AG04450 (cell line): ENCODE measurements at regions not wholly inside any gene's neighbourhood (a gene's known extent, or its start where the extent isn't known, plus 50 kb on each side); places are given as distances from the start of the nearest gene placed in this dataset.

ENCODE experiments used
- CTCF ChIA-PET: fragments of 300-600, 350-600 bp; formaldehyde crosslinking; extraction: SDS; loops from one replicate; lab custom pipeline; 2022; ENCODE audit warnings: antibody characterized with exemption, inconsistent platforms; lab: Charles Lee
- POLR2A ChIA-PET: fragments of 350-600 bp; formaldehyde crosslinking; extraction: SDS; loops from one replicate; lab custom pipeline; 2021; ENCODE audit warnings: antibody characterized with exemption, inconsistent platforms; lab: Yijun Ruan, JAX
- DNase-seq: peaks from one replicate; pipeline ENCODE4 v3.0.0-alpha.2; 2011; ENCODE audit warnings: low read depth, low spot score
- H3K27ac ChIP-seq: one replicate; pipeline ENCODE4 v1.5.1; 2012; ENCODE audit warnings: low read depth, low read length, control low read depth
- H3K27me3 ChIP-seq: one replicate; pipeline ENCODE4 v1.6.0; 2012; ENCODE audit warnings: low read length; ENCODE audit not compliant: control insufficient read depth, insufficient read depth
- H3K4me3 ChIP-seq: 2 replicates; pipeline ENCODE4 v1.5.1; 2011; ENCODE audit warnings: mild to moderate bottlenecking, low read depth, low read length, control low read depth
- H3K9me3 ChIP-seq: 2 replicates; pipeline ENCODE4 v1.5.1; 2012; ENCODE audit warnings: low read length; ENCODE audit not compliant: control insufficient read depth, insufficient read depth
- CTCF ChIP-seq: IDR thresholded peaks from 2 replicates; pipeline ENCODE4 v1.5.1; 2011; ENCODE audit warnings: low read depth, low read length, control low read depth, inconsistent platforms

GRCh38 chr5:124920909-124921666, 174.6 kb upstream of the ZNF608 start:
- Histone ChIP-seq H3K27me3 (no peaks in the 10 kb centered on the region), H3K9me3 (no peaks in the 10 kb centered on the region), H3K27ac (no peak overlapping the region), H3K4me3 (no peak overlapping the region)
- CTCF ChIA-PET: interaction anchor here (0.5 kb wide), 1 partner anchor 909 kb away, joined by 5 read pairs; no protein-coding TSS in a partner anchor
- no peak for DNase-seq
- POLR2A ChIA-PET: no interaction called here
- no peak for TF ChIP-seq CTCF

GRCh38 chr5:124921694-124922093, 175.3 kb upstream of the ZNF608 start:
- ChIA-PET CTCF (no interaction called here), POLR2A (no interaction called here)
- no peak for DNase-seq
- H3K9me3 ChIP-seq: no peaks in the 10 kb centered on the region; the same call in 1 of the 2 replicates
- H3K27me3 ChIP-seq: no peaks in the 10 kb centered on the region
- no peak for TF ChIP-seq CTCF
- no peak overlapping the region for H3K27ac ChIP-seq
- no peak overlapping the region for H3K4me3 ChIP-seq

- ChIA-PET CTCF (no interaction called here), POLR2A (no interaction called here)
- Histone ChIP-seq H3K9me3 (no peaks in the 10 kb centered on the region; the same call in 1 of the 2 replicates), H3K27ac (no peak overlapping the region), H3K27me3 (no peaks in the 10 kb centered on the region), H3K4me3 (no peak overlapping the region)
- no peak for DNase-seq
- TF ChIP-seq CTCF: no peak
Measured at GRCh38 chr5:124922255-124922975, 176.0 kb upstream of the ZNF608 start.

- H3K27ac ChIP-seq: no peak overlapping the region
- H3K4me3 ChIP-seq: no peak overlapping the region
- ChIA-PET POLR2A (no interaction called here), CTCF (no interaction called here)
- no peak for DNase-seq
- H3K27me3 ChIP-seq: no peaks in the 10 kb centered on the region
- H3K9me3 ChIP-seq: peaks cover 4% of the 10 kb centered on the region
- no peak for TF ChIP-seq CTCF
Measured at GRCh38 chr5:124923131-124923530, 176.7 kb upstream of the ZNF608 start.

GRCh38 chr5:124924729-124925128, 178.3 kb upstream of the ZNF608 start:
- no peak overlapping the region for H3K4me3 ChIP-seq
- no peak overlapping the region for H3K27ac ChIP-seq
- ChIA-PET POLR2A (no interaction called here), CTCF (no interaction called here)
- peaks cover 4% of the 10 kb centered on the region for H3K9me3 ChIP-seq
- no peaks in the 10 kb centered on the region for H3K27me3 ChIP-seq
- no peak for DNase-seq
- TF ChIP-seq CTCF: no peak
